H9 (cell line): ENCODE measurements at regions not wholly inside any gene's neighbourhood (a gene's known extent, or its start where the extent isn't known, plus 50 kb on each side); places are given as distances from the start of the nearest gene placed in this dataset.

Experiments used
- DNase-seq: peaks from one replicate; pipeline ENCODE4 v3.0.0-alpha.2; 2017
- H2AFZ ChIP-seq: one replicate; pipeline ENCODE4 v1.6.1; 2013; ENCODE audit warnings: mild to moderate bottlenecking, low read length, control low read depth, moderate library complexity
- H2AK5ac ChIP-seq: 2 replicates; pipeline ENCODE4 v1.6.1; 2013; ENCODE audit warnings: low read length, control low read depth, mixed read lengths; ENCODE audit not compliant: insufficient read length
- H2BK120ac ChIP-seq: one replicate; pipeline ENCODE4 v1.6.1; 2013; ENCODE audit warnings: low read depth, mild to moderate bottlenecking, low read length, control low read depth, inconsistent platforms; ENCODE audit not compliant: poor library complexity, severe bottlenecking
- H2BK12ac ChIP-seq: 2 replicates; pipeline ENCODE4 v1.6.1; 2013; ENCODE audit warnings: low read length, control low read depth, mixed read lengths, low read depth; ENCODE audit not compliant: insufficient read length
- H2BK15ac ChIP-seq: 2 replicates; pipeline ENCODE4 v1.6.1; 2013; ENCODE audit warnings: low read depth, low read length, control low read depth
- H2BK20ac ChIP-seq: one replicate; pipeline ENCODE4 v1.6.1; 2013; ENCODE audit warnings: low read depth, mild to moderate bottlenecking, low read length, control low read depth, inconsistent platforms; ENCODE audit not compliant: poor library complexity, severe bottlenecking
- H2BK5ac ChIP-seq: 2 replicates; pipeline ENCODE4 v1.6.1; 2013; ENCODE audit warnings: low read length, control low read depth, mixed read lengths; ENCODE audit not compliant: insufficient read length
- H3K14ac ChIP-seq: 2 replicates; pipeline ENCODE4 v1.6.1; 2013; ENCODE audit warnings: low read length, control low read depth; ENCODE audit not compliant: insufficient read depth
- H3K18ac ChIP-seq: 2 replicates; pipeline ENCODE4 v1.6.1; 2013; ENCODE audit warnings: low read depth, mild to moderate bottlenecking, mixed read lengths, low read length, control low read depth; ENCODE audit not compliant: insufficient read length
- H3K23ac ChIP-seq: 2 replicates; pipeline ENCODE4 v1.6.1; 2013; ENCODE audit warnings: low read length, control low read depth, mixed read lengths, low read depth; ENCODE audit not compliant: insufficient read length
- H3K23me2 ChIP-seq: 2 replicates; pipeline ENCODE4 v1.6.1; 2013; ENCODE audit warnings: low read depth, mild to moderate bottlenecking, mixed read lengths, low read length, control low read depth; ENCODE audit not compliant: insufficient read length, poor library complexity, severe bottlenecking
- H3K27ac ChIP-seq: 2 replicates; pipeline ENCODE4 v1.5.1; 2013; ENCODE audit warnings: low read length, control low read depth, mixed read lengths, low read depth; ENCODE audit not compliant: insufficient read length
- H3K27me3 ChIP-seq: 2 replicates; pipeline ENCODE4 v1.6.1; 2013; ENCODE audit warnings: low read length, control low read depth, inconsistent platforms; ENCODE audit not compliant: insufficient read depth
- H3K4ac ChIP-seq: 2 replicates; pipeline ENCODE4 v1.6.1; 2013; ENCODE audit warnings: low read depth, mild to moderate bottlenecking, control low read depth, inconsistent platforms, low read length, moderate library complexity
- H3K4me1 ChIP-seq: 2 replicates; pipeline ENCODE4 v1.6.1; 2013; ENCODE audit warnings: low read length, control low read depth, inconsistent platforms; ENCODE audit not compliant: insufficient read depth
- H3K4me2 ChIP-seq: 2 replicates; pipeline ENCODE4 v1.6.1; 2013; ENCODE audit warnings: low read length, control low read depth, mixed read lengths; ENCODE audit not compliant: insufficient read length, insufficient read depth
- H3K56ac ChIP-seq: 2 replicates; pipeline ENCODE4 v1.6.1; 2013; ENCODE audit warnings: low read depth, mild to moderate bottlenecking, mixed read lengths, low read length, control low read depth; ENCODE audit not compliant: insufficient read length
- H3K79me1 ChIP-seq: 2 replicates; pipeline ENCODE4 v1.6.1; 2013; ENCODE audit warnings: low read depth, mild to moderate bottlenecking, moderate library complexity, low read length, control low read depth, inconsistent platforms; ENCODE audit not compliant: insufficient read depth, poor library complexity, severe bottlenecking
- H3K79me2 ChIP-seq: 2 replicates; pipeline ENCODE4 v1.6.1; 2013; ENCODE audit warnings: low read length, control low read depth, inconsistent platforms; ENCODE audit not compliant: insufficient read depth
- H3K9ac ChIP-seq: 2 replicates; pipeline ENCODE4 v1.6.1; 2013; ENCODE audit warnings: low read length, control low read depth, mixed read lengths; ENCODE audit not compliant: insufficient read length; ENCODE audit errors: extremely low read depth
- H3K9me3 ChIP-seq: one replicate; pipeline ENCODE4 v1.6.1; 2013; ENCODE audit warnings: low read depth, low read length, inconsistent platforms; ENCODE audit not compliant: control insufficient read depth
- H3T11ph ChIP-seq: one replicate; pipeline ENCODE4 v1.6.1; 2013; ENCODE audit warnings: mild to moderate bottlenecking, low read length, control low read depth, inconsistent platforms
- H4K20me1 ChIP-seq: one replicate; pipeline ENCODE4 v1.6.1; 2013; ENCODE audit not compliant: control insufficient read depth, insufficient read length, insufficient read depth
- H4K5ac ChIP-seq: 2 replicates; pipeline ENCODE4 v1.6.1; 2013; ENCODE audit warnings: low read depth, mild to moderate bottlenecking, mixed read lengths, low read length, control low read depth; ENCODE audit not compliant: insufficient read length
- H4K8ac ChIP-seq: replicated peaks from 2 replicates; pipeline ENCODE4 v1.6.1; 2013; ENCODE audit warnings: low read length, control low read depth, mixed read lengths, low read depth; ENCODE audit not compliant: insufficient read length
- H4K91ac ChIP-seq: 2 replicates; pipeline ENCODE4 v1.6.1; 2013; ENCODE audit warnings: low read depth, mild to moderate bottlenecking, moderate library complexity, mixed read lengths, low read length, control low read depth; ENCODE audit not compliant: insufficient read length
- H3K27ac Mint-ChIP-seq, 3 experiments: 2 replicates in 2 of 3; 3 replicates in 1 of 3; pipeline ENCODE4 v1.8.0; 2020 to 2021; ENCODE audit warnings: mixed read lengths in 3 of 3, mild to moderate bottlenecking in 1 of 3, moderate library complexity in 1 of 3
- H3K27me3 Mint-ChIP-seq: 2 replicates; pipeline ENCODE4 v1.8.0; 2021; ENCODE audit warnings: low read depth, mild to moderate bottlenecking, moderate library complexity, mixed read lengths
- H3K36me3 Mint-ChIP-seq, 3 experiments: 2 replicates in 2 of 3; 3 replicates in 1 of 3; pipeline ENCODE4 v1.8.0; 2020 to 2021; ENCODE audit warnings: low read depth in 3 of 3, mixed read lengths in 3 of 3; ENCODE audit not compliant: insufficient read depth in 1 of 3
- H3K4me1 Mint-ChIP-seq, 2 experiments: 2 replicates each; pipeline ENCODE4 v1.8.0; 2020; ENCODE audit warnings: mixed read lengths in 2 of 2
- H3K4me3 Mint-ChIP-seq, 2 experiments: 2 replicates in 1 of 2; 3 replicates in 1 of 2; pipeline ENCODE4 v1.8.0; 2020 to 2021; ENCODE audit warnings: mild to moderate bottlenecking in 2 of 2, mixed read lengths in 2 of 2, moderate library complexity in 1 of 2
- H3K9me3 Mint-ChIP-seq, 2 experiments: 2 replicates in 1 of 2; 3 replicates in 1 of 2; pipeline ENCODE4 v1.8.0; 2020; ENCODE audit warnings: mild to moderate bottlenecking in 2 of 2, mixed read lengths in 2 of 2, moderate library complexity in 1 of 2
- CTCF ChIP-seq: fragments of 200-600 bp; sonication (generic); conservative IDR thresholded peaks from 3 replicates; pipeline ENCODE4 v1.8.0; 2021; ENCODE audit warnings: antibody characterized with exemption, mild to moderate bottlenecking
- WGBS: extraction: QIAGEN DNeasy Blood & Tissue Kit; methylation state at CpG from one replicate; pipeline ENCODE4 v1.1.7; 2013; ENCODE audit warnings: missing lambda C conversion rate, low lambda C conversion rate, mixed read lengths; ENCODE audit not compliant: insufficient read length; ENCODE audit errors: extremely low coverage; 5-methylcytosine and 5-hydroxymethylcytosine counted together

GRCh38 chr7:121774563-121774962 lies 98.4 kb upstream of the PTPRZ1 start:
- H3K4me1 Mint-ChIP-seq = peaks cover 8 to 11% of the 10 kb centered on the region in 2 experiments

More at GRCh38 chr7:121774563-121774962, 98.4 kb upstream of the PTPRZ1 start:
- Histone ChIP-seq H4K5ac (no peak overlapping the region), H2BK20ac (no peak overlapping the region), H3K27me3 (no peaks in the 10 kb centered on the region), H3K9me3 (no peaks in the 10 kb centered on the region), H3K4me2 (no peak overlapping the region), H3K56ac (no peak overlapping the region), H2BK12ac (no peak overlapping the region), H3T11ph (no peak overlapping the region), H3K4me1 (no peaks in the 10 kb centered on the region; the same call in none of the 2 replicates), H2BK15ac (no peak overlapping the region), H2AFZ (no peak overlapping the region), H3K23ac (no peak overlapping the region), H3K4ac (no peak overlapping the region), H2BK120ac (no peak overlapping the region), H3K9ac (no peak overlapping the region), H3K14ac (no peak overlapping the region), H4K91ac (no peak overlapping the region), H3K79me1 (no peaks in the 10 kb centered on the region), H3K18ac (no peak overlapping the region), H4K8ac (no peak overlapping the region), H3K23me2 (no peaks in the 10 kb centered on the region), H4K20me1 (no peaks in the 10 kb centered on the region), H3K27ac (no peak overlapping the region), H2AK5ac (no peak overlapping the region), H3K79me2 (no peaks in the 10 kb centered on the region), H2BK5ac (no peak overlapping the region)
- Mint-ChIP-seq H3K4me3 (no peak overlapping the region), H3K27me3 (no peaks in the 10 kb centered on the region), H3K9me3 (no peaks in the 10 kb centered on the region), H3K27ac (no peak overlapping the region), H3K36me3 (no peaks in the 10 kb centered on the region)
- DNase-seq = no peak
- no CpG with 5 or more reads among the region's 3 CpGs for WGBS
- TF ChIP-seq CTCF = no peak
